HG03442 (cell line): ENCODE measurements at regions not wholly inside any gene's neighbourhood (a gene's known extent, or its start where the extent isn't known, plus 50 kb on each side); places are given as distances from the start of the nearest gene placed in this dataset.

Source experiments
- ATAC-seq: cut with Tn5 transposase; IDR thresholded peaks from one replicate; pipeline ENCODE4 v1.9.1; 2021; ENCODE audit warnings: mild to moderate bottlenecking, moderate library complexity; ENCODE audit not compliant: unreplicated experiment

DNA sequence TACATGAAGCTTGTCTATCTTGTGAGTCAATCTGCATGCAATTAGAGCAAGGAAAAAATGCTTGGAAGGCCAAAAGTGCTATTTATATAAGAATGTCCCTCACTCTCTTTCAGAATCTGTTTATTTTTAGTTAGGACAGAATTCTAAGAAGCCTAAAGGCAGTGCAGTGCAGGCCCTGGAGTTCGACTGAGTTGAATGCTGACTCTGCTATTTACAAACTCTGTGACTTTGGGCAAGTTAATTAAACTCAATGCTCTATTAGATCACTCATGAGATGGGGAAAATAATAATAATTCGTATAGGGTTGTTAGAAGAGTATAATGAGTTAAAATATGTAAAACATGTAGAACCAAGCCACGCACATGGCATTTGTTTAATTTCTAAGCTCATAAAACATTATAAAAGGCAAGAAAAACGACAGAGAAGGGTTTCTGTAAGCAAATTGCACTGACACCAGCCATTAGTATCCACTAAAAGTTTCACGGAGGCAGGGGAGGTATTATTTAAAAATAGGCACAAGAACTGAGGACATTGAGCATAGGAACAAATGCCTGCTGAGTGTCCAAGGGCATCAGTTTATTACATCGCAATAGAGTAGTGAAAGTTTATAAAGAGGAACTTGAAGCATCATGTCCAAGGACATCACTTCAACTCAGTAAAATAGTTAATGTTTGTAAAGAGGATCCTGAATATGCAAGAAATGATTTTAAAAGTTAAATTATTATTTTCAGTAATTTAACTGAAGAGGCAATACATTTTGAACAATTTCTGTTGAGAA, 115.0 kb upstream of the INPP4B start:
- ATAC-seq, result no peak

- ATAC-seq, result peak; percentile 59
These were observed 115.8 kb upstream of the INPP4B start for GRCh38 chr4:142961866-142962265.

DNA sequence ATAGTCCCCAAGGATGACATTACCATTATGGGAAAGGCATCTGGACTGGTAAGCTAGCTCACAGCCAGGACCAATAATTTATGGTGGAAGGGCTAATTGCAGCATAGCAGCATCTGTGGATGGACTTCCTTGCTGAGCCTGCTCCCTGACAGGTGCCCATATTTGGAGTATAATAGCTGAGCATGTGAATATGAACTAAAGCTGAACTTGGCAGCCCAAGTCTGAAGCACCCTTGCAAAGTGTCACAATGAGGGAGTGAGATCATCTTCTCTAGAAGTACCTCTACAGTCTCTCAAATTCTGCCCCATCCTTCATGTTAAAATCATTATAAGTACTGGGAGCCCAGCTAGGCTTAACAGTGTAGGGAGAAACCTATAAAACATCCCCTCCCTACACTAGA, 128.2 kb upstream of the INPP4B start:
- ATAC-seq, result no peak

GRCh38 chr4:142975618-142976017, 129.5 kb upstream of the INPP4B start:
- no peak for ATAC-seq

GRCh38 chr4:142976482-142976881, 130.4 kb upstream of the INPP4B start:
- no peak for ATAC-seq

DNA sequence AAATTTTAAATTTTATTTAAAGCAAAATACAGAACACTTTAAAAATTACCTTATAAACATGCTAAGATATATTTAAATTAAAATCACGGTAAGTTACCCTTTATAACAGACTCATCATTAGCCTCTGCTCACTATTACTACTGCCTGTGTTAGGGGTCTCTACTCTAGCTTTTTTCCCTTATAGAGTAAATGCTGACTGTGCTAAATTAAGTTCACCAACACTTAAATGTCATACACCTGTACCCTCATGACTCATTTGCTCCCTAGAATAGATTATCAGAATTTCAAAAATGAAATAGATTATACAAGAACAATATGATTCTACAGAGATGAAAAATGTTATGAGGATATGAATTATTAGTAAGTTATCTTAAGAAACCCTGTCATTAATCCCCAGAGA, 131.1 kb upstream of the INPP4B start:
- no peak for ATAC-seq

- ATAC-seq, result no peak
These were observed 137.0 kb upstream of the INPP4B start for GRCh38 chr4:142983065-142983464.

GRCh38 chr4:142983589-142983988, 137.5 kb upstream of the INPP4B start:
- no peak for ATAC-seq

- ATAC-seq, result no peak
These were observed 138.9 kb upstream of the INPP4B start for GRCh38 chr4:142984871-142985585.

- ATAC-seq, result no peak
These were observed 168.5 kb upstream of the USP38 start for GRCh38 chr4:143016171-143016570.

DNA sequence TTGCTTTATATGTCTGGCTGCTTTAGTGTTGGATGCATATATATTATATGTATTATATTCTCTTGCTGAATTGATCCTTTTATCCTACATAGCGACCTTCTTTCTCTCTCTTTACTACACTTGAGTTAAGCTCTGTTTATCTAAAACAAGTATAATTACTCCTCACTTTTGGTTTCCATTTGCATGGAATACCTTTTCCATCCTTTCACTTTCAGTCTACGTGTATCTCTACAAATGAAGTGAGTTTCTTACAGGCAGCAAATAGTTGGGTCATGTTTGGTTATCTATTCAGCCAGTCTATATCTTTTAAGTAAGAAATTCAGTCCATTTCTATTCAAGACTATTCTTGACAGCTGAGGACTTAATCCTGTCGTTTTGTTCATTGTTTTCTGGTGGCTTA, 167.5 kb upstream of the USP38 start:
- ATAC-seq, result no peak

DNA sequence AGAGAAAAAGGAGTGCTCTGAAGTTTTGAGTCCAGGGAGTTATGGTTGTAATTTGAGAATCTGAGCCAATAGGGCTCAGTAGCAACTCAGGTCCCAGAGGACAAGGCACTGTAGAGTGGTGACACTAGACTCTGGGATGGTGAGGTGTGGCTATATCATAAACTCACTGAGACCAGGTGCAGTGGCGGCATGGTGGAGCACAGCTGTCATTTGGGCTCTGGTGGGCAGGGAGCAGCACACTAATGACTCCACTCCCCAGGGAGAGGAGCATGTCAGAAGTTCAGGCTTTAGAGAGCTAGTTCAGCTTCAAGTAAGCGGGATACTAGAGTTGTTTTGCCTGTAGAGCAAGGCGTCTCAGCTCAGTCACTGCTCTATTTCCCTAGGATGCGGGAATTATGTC, 165.4 kb upstream of the USP38 start:
- no peak for ATAC-seq

- peak; percentile 75 for ATAC-seq
These were observed 163.3 kb upstream of the USP38 start for GRCh38 chr4:143021384-143021783.

- ATAC-seq, result no peak
These were observed 161.3 kb upstream of the USP38 start for GRCh38 chr4:143023239-143023918.

DNA sequence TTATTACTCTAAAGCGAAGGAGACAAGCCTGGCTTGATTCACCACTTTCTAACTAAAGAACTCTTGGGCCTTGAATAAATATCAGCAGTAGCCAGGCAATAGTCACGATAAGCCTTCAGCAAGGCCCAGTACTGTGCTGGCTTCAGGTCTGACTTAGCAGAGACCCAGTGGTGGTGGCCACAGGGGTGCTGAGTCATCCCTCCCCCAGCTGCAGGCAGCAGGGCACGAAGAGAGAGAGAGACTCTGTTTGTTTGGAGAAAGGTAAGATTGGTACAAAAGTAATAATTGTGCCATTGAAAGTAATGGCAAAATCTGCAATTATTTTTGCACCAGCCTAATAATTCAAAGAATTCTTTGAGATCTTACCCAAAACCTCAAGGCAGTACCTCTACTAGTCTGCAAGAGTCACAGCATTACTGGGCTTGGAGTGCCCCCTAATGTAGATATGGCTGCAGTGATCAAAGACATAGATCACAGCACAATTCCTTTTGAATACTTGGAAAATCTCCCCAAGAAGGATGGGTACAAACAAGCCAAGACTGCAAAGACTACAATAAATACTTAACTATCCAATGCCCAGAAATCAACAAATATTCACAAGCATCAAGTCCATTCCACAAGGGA, 159.5 kb upstream of the USP38 start:
- ATAC-seq, result peak; percentile 57

- no peak for ATAC-seq
These were observed 158.1 kb upstream of the USP38 start for GRCh38 chr4:143026459-143027170.

DNA sequence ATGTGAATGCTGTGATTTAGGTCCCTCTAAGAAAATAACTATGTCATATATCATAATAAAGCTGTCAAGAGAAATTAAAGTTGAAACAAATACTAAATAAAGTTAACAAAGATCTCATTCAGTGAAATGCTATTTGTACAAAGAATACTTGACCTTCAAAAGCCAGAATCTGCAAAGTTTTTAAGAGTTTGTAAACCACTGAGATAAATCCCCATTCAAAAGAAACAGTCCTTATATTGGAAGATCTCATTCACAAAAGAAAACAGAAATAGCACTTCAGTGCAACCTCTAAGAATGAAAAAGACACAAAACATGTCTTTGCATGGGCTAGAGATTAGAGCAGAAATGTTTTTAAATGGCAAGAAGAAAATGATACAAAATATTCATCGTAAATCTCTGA, 149.1 kb upstream of the USP38 start:
- no peak for ATAC-seq

GRCh38 chr4:143036443-143036842, 148.3 kb upstream of the USP38 start:
- no peak for ATAC-seq

GRCh38 chr4:143046454-143046853, 138.3 kb upstream of the USP38 start:
- no peak for ATAC-seq

DNA sequence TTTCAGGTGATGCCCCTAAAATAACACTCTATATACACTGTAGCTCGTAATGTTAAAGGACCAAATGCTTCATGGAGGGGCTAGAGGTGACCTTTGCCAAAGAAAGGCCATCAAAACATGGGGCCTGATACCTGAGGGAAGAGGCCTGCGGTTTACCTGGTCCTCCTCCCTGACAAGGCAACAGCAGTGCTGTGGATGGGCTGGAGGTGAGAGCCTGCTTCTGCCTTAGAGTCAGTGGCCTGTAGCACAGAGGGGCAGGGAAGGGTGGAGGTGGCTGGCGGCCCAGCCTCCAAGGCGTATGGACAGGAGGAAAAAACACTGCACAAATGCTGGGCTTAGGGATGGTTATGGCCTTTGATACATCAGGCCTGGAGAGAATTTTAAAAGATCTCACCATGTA, 137.8 kb upstream of the USP38 start:
- ATAC-seq, result no peak

- no peak for ATAC-seq
These were observed 129.7 kb upstream of the USP38 start for GRCh38 chr4:143054971-143055370.
